Mesendoderm (in vitro differentiated cells): ENCODE measurements at regions not wholly inside any gene's neighbourhood (a gene's known extent, or its start where the extent isn't known, plus 50 kb on each side); places are given as distances from the start of the nearest gene placed in this dataset.

Experiments
- DNase-seq: peaks from one replicate; pipeline ENCODE4 v3.0.0; 2013
- H2AK5ac ChIP-seq: 2 replicates; pipeline ENCODE4 v1.6.1; 2013; ENCODE audit warnings: low read length, inconsistent platforms
- H2BK120ac ChIP-seq: 2 replicates; pipeline ENCODE4 v1.6.1; 2013; ENCODE audit warnings: low read depth, mild to moderate bottlenecking, low read length, moderate library complexity, mixed read lengths
- H2BK15ac ChIP-seq: replicated peaks from 2 replicates; pipeline ENCODE4 v1.6.1; 2013; ENCODE audit warnings: low read depth, mild to moderate bottlenecking, moderate library complexity
- H2BK5ac ChIP-seq: 2 replicates; pipeline ENCODE4 v1.6.1; 2013; ENCODE audit warnings: low read length, inconsistent platforms
- H3K18ac ChIP-seq: 2 replicates; pipeline ENCODE4 v1.6.1; 2013; ENCODE audit warnings: mild to moderate bottlenecking, low read length, mixed read lengths
- H3K23ac ChIP-seq: one replicate; pipeline ENCODE4 v1.6.1; 2013; ENCODE audit warnings: low read length
- H3K27ac ChIP-seq: 2 replicates; pipeline ENCODE4 v1.5.1; 2013; ENCODE audit warnings: low read depth, mild to moderate bottlenecking, inconsistent platforms, low read length, moderate library complexity
- H3K27me3 ChIP-seq: 2 replicates; pipeline ENCODE4 v1.6.1; 2013; ENCODE audit warnings: low read length, control low read depth, mild to moderate bottlenecking, inconsistent platforms; ENCODE audit not compliant: insufficient read depth, poor library complexity
- H3K36me3 ChIP-seq: 2 replicates; pipeline ENCODE4 v1.6.1; 2013; ENCODE audit warnings: low read length, inconsistent platforms; ENCODE audit not compliant: control insufficient read depth, insufficient read depth
- H3K4ac ChIP-seq: one replicate; pipeline ENCODE4 v1.6.1; 2013; ENCODE audit warnings: low read depth, mild to moderate bottlenecking, low read length, moderate library complexity
- H3K4me1 ChIP-seq: 2 replicates; pipeline ENCODE4 v1.6.1; 2013; ENCODE audit warnings: low read depth, low read length, inconsistent platforms; ENCODE audit not compliant: control insufficient read depth
- H3K4me2 ChIP-seq: 2 replicates; pipeline ENCODE4 v1.6.1; 2013; ENCODE audit warnings: low read length
- H3K4me3 ChIP-seq: 2 replicates; pipeline ENCODE4 v1.5.1; 2013; ENCODE audit warnings: mild to moderate bottlenecking, low read length
- H3K56ac ChIP-seq: one replicate; pipeline ENCODE4 v1.6.1; 2013; ENCODE audit warnings: low read length
- H3K79me1 ChIP-seq: 2 replicates; pipeline ENCODE4 v1.6.1; 2013; ENCODE audit warnings: low read length, inconsistent platforms
- H3K79me2 ChIP-seq: 2 replicates; pipeline ENCODE4 v1.6.1; 2013; ENCODE audit warnings: mild to moderate bottlenecking, low read length; ENCODE audit not compliant: control insufficient read depth, insufficient read depth
- H3K9ac ChIP-seq: 2 replicates; pipeline ENCODE4 v1.6.1; 2013; ENCODE audit warnings: low read length, inconsistent platforms
- H4K5ac ChIP-seq: one replicate; pipeline ENCODE4 v1.6.1; 2013; ENCODE audit warnings: low read length
- H4K8ac ChIP-seq: one replicate; pipeline ENCODE4 v1.6.1; 2013; ENCODE audit warnings: low read depth, mild to moderate bottlenecking, control low read depth, low read length, moderate library complexity
- WGBS: extraction: QIAGEN DNeasy Blood & Tissue Kit; methylation state at CpG from one replicate; pipeline ENCODE4 v1.1.7; 2013; ENCODE audit warnings: low lambda C conversion rate, missing lambda C conversion rate; ENCODE audit not compliant: insufficient coverage; ENCODE audit errors: extremely low coverage; 5-methylcytosine and 5-hydroxymethylcytosine counted together

GRCh38 chr1:57741521-57741920 is 317.7 kb upstream of the DAB1 start:
- Histone ChIP-seq H2BK5ac (no peak overlapping the region), H3K4ac (no peak overlapping the region), H3K79me2 (no peaks in the 10 kb centered on the region), H3K18ac (peak overlapping the region; percentile 28), H3K79me1 (no peaks in the 10 kb centered on the region), H4K5ac (no peak overlapping the region), H3K36me3 (no peaks in the 10 kb centered on the region), H3K56ac (no peak overlapping the region), H3K4me1 (no peaks in the 10 kb centered on the region), H2BK15ac (peak overlapping the region; percentile 5), H2AK5ac (no peak overlapping the region), H3K23ac (no peak overlapping the region), H3K4me2 (no peak overlapping the region), H3K27me3 (no peaks in the 10 kb centered on the region), H3K9ac (no peak overlapping the region), H2BK120ac (no peak overlapping the region), H3K27ac (no peak overlapping the region), H4K8ac (no peak overlapping the region), H3K4me3 (no peak overlapping the region)
- WGBS = no CpG with 5 or more reads among the region's 4 CpGs
- DNase-seq = no peak

GRCh38 chr1:57736940-57737339 is 313.1 kb upstream of the DAB1 start:
- no peak overlapping the region for H3K4me2 ChIP-seq
- no CpG with 5 or more reads among the region's 6 CpGs for WGBS
- no peak overlapping the region for H2AK5ac ChIP-seq
- H3K23ac ChIP-seq = peak overlapping the region; percentile 26
- no peak overlapping the region for H3K9ac ChIP-seq
- no peak overlapping the region for H3K56ac ChIP-seq
- H3K79me1 ChIP-seq = no peaks in the 10 kb centered on the region
- no peak overlapping the region for H2BK5ac ChIP-seq
- H2BK15ac ChIP-seq = no peak overlapping the region
- H3K27ac ChIP-seq = no peak overlapping the region
- no peaks in the 10 kb centered on the region for H3K36me3 ChIP-seq
- no peak for DNase-seq
- H3K27me3 ChIP-seq = no peaks in the 10 kb centered on the region
- no peak overlapping the region for H4K5ac ChIP-seq
- no peak overlapping the region for H3K4me3 ChIP-seq
- no peak overlapping the region for H4K8ac ChIP-seq
- H3K4ac ChIP-seq = no peak overlapping the region
- no peaks in the 10 kb centered on the region for H3K79me2 ChIP-seq
- H2BK120ac ChIP-seq = no peak overlapping the region
- H3K4me1 ChIP-seq = no peaks in the 10 kb centered on the region
- no peak overlapping the region for H3K18ac ChIP-seq

GRCh38 chr1:57729181-57729580 is 305.3 kb upstream of the DAB1 start:
- no CpG with 5 or more reads among the region's 7 CpGs for WGBS
- no peaks in the 10 kb centered on the region for H3K27me3 ChIP-seq
- H3K4me1 ChIP-seq = peaks cover 8% of the 10 kb centered on the region
- no peaks in the 10 kb centered on the region for H3K36me3 ChIP-seq
- H2BK5ac ChIP-seq = no peak overlapping the region
- no peak overlapping the region for H4K5ac ChIP-seq
- no peak overlapping the region for H3K18ac ChIP-seq
- H3K4ac ChIP-seq = no peak overlapping the region
- DNase-seq = no peak
- H3K4me3 ChIP-seq = no peak overlapping the region
- no peak overlapping the region for H3K9ac ChIP-seq
- no peaks in the 10 kb centered on the region for H3K79me2 ChIP-seq
- no peak overlapping the region for H4K8ac ChIP-seq
- no peak overlapping the region for H2AK5ac ChIP-seq
- H3K56ac ChIP-seq = no peak overlapping the region
- H3K4me2 ChIP-seq = no peak overlapping the region
- H3K27ac ChIP-seq = no peak overlapping the region
- no peak overlapping the region for H3K23ac ChIP-seq
- H2BK120ac ChIP-seq = no peak overlapping the region
- H2BK15ac ChIP-seq = no peak overlapping the region
- H3K79me1 ChIP-seq = no peaks in the 10 kb centered on the region

GRCh38 chr1:57727121-57727520 is 303.3 kb upstream of the DAB1 start:
- WGBS = no CpG with 5 or more reads among the region's 5 CpGs
- Histone ChIP-seq H3K18ac (no peak overlapping the region), H3K9ac (no peak overlapping the region), H2BK5ac (no peak overlapping the region), H3K27ac (no peak overlapping the region), H3K79me1 (no peaks in the 10 kb centered on the region), H3K23ac (no peak overlapping the region), H2BK120ac (no peak overlapping the region), H3K36me3 (no peaks in the 10 kb centered on the region), H3K27me3 (no peaks in the 10 kb centered on the region), H3K4me2 (no peak overlapping the region), H3K4me1 (peaks cover 20% of the 10 kb centered on the region), H2AK5ac (no peak overlapping the region), H4K8ac (no peak overlapping the region), H3K4me3 (no peak overlapping the region), H2BK15ac (no peak overlapping the region), H3K79me2 (no peaks in the 10 kb centered on the region), H4K5ac (no peak overlapping the region), H3K56ac (no peak overlapping the region), H3K4ac (no peak overlapping the region)
- DNase-seq = no peak

GRCh38 chr1:57725318-57725717 is 301.5 kb upstream of the DAB1 start:
- H3K9ac ChIP-seq = no peak overlapping the region
- WGBS = no CpG with 5 or more reads among the region's 4 CpGs
- no peak overlapping the region for H2AK5ac ChIP-seq
- no peak overlapping the region for H2BK15ac ChIP-seq
- H2BK120ac ChIP-seq = no peak overlapping the region
- H3K27ac ChIP-seq = no peak overlapping the region
- no peak overlapping the region for H3K23ac ChIP-seq
- no peak overlapping the region for H3K4ac ChIP-seq
- no peak overlapping the region for H2BK5ac ChIP-seq
- H3K4me3 ChIP-seq = no peak overlapping the region
- peaks cover 24% of the 10 kb centered on the region for H3K4me1 ChIP-seq
- H3K79me2 ChIP-seq = no peaks in the 10 kb centered on the region
- no peak overlapping the region for H4K5ac ChIP-seq
- H3K27me3 ChIP-seq = no peaks in the 10 kb centered on the region
- no peak overlapping the region for H3K56ac ChIP-seq
- no peak overlapping the region for H3K18ac ChIP-seq
- no peaks in the 10 kb centered on the region for H3K36me3 ChIP-seq
- no peak overlapping the region for H4K8ac ChIP-seq
- no peak for DNase-seq
- no peak overlapping the region for H3K4me2 ChIP-seq
- no peaks in the 10 kb centered on the region for H3K79me1 ChIP-seq

GRCh38 chr1:57724535-57724934 is 300.7 kb upstream of the DAB1 start:
- Histone ChIP-seq H3K4me1 (peaks cover 24% of the 10 kb centered on the region), H3K23ac (no peak overlapping the region), H2BK15ac (no peak overlapping the region), H2BK120ac (no peak overlapping the region), H3K18ac (no peak overlapping the region), H4K8ac (no peak overlapping the region), H3K4ac (no peak overlapping the region), H4K5ac (no peak overlapping the region), H3K4me3 (no peak overlapping the region), H2AK5ac (no peak overlapping the region), H3K79me2 (no peaks in the 10 kb centered on the region), H3K9ac (no peak overlapping the region), H3K56ac (no peak overlapping the region), H3K27ac (no peak overlapping the region), H3K36me3 (no peaks in the 10 kb centered on the region), H2BK5ac (no peak overlapping the region), H3K27me3 (no peaks in the 10 kb centered on the region), H3K79me1 (no peaks in the 10 kb centered on the region), H3K4me2 (no peak overlapping the region)
- peak; percentile 38 for DNase-seq
- WGBS = no CpG with 5 or more reads among the region's 1 CpG
